ENCODE measurements at regions not wholly inside any gene's neighbourhood (a gene's known extent, or its start where the extent isn't known, plus 50 kb on each side); places are given as distances from the start of the nearest gene placed in this dataset.

GRCh38 chr21:41112740-41113692 is 54.9 kb upstream of the BACE2 start:
- DNase-seq (ENCODE audit: low spot score in 2 of 2), result peak in 1 of 2 donors; percentile 75

GRCh38 chr21:41115851-41116250 is 52.1 kb upstream of the BACE2 start:
- no peak for TF ChIP-seq EP300 (IDR thresholded peaks at IDR 0.05)
- TF ChIP-seq POLR2AphosphoS5 (IDR thresholded peaks at IDR 0.05), result no peak
- no peak for TF ChIP-seq POLR2A (IDR thresholded peaks at IDR 0.05)
- no peak for TF ChIP-seq CTCF (IDR thresholded peaks at IDR 0.05)

More at GRCh38 chr21:41112740-41113692, 54.9 kb upstream of the BACE2 start:
- H3K9me3 ChIP-seq, result no peaks in the 10 kb centered on the region
- TF ChIP-seq POLR2AphosphoS5 (IDR thresholded peaks at IDR 0.05) (no peak), POLR2A (IDR thresholded peaks at IDR 0.05) (no peak), CTCF (IDR thresholded peaks at IDR 0.05) (no peak), EP300 (IDR thresholded peaks at IDR 0.05) (no peak)
- H3K4me3 ChIP-seq, result peak overlapping the region; percentile 39
- peak overlapping the region; percentile 4 for H3K27ac ChIP-seq
- 22% methylated on average over 14 of the region's 14 CpGs for WGBS
- no peaks in the 10 kb centered on the region for H3K36me3 ChIP-seq
- peaks cover 7% of the 10 kb centered on the region for H3K27me3 ChIP-seq
- peaks cover 12% of the 10 kb centered on the region for H3K4me1 ChIP-seq

More at GRCh38 chr21:41115851-41116250, 52.1 kb upstream of the BACE2 start:
- Histone ChIP-seq H3K9me3 (no peaks in the 10 kb centered on the region), H3K27me3 (peaks cover 9% of the 10 kb centered on the region), H3K36me3 (no peaks in the 10 kb centered on the region), H3K4me3 (no peak overlapping the region), H3K27ac (no peak overlapping the region), H3K4me1 (peaks cover 12% of the 10 kb centered on the region)
- 55% methylated on average over 4 of the region's 4 CpGs for WGBS
- no peak for DNase-seq (ENCODE audit: low spot score in 2 of 2)
